ENCODE measurements at regions not wholly inside any gene's neighbourhood (a gene's known extent, or its start where the extent isn't known, plus 50 kb on each side); places are given as distances from the start of the nearest gene placed in this dataset.

GRCh38 chr5:160935776-160936175 lies 83.8 kb upstream of the ATP10B start (continued):
- TF ChIP-seq BCLAF1 (IDR thresholded peaks at IDR 0.05) = no peak
- TF ChIP-seq ASH2L (IDR thresholded peaks at IDR 0.05; ENCODE audit: borderline replicate concordance, low read depth) = no peak

GRCh38 chr5:160931283-160931682 lies 79.3 kb upstream of the ATP10B start:
- ChIA-PET RAD21 (ENCODE audit: unreplicated experiment) (no interaction called here), POLR2A (no interaction called here), CTCF (no interaction called here), SMC1A (ENCODE audit: uncharacterized antibody, unreplicated experiment) (no interaction called here)
- DNase-seq (ENCODE audit: low read depth, low spot score) = no peak
- intact Hi-C loops (cut with micrococcal nuclease; ENCODE audit: unreplicated experiment) = no loop called here
- Histone ChIP-seq H3K4me2 (ENCODE audit: control insufficient read depth, insufficient read depth) (no peak overlapping the region), H3K27me3 (replicated peaks in 1 of 2; ENCODE audit: control insufficient read depth in 2 of 2, insufficient read depth in 2 of 2, low read length in 1 of 2) (no peaks in the 10 kb centered on the region), H3K36me3 (ENCODE audit: control insufficient read depth in 2 of 2, insufficient read depth in 2 of 2, low read length in 1 of 2) (no peaks in the 10 kb centered on the region), H3K4me3 (no peak overlapping the region), H2AFZ (ENCODE audit: control insufficient read depth, low read depth, low read length) (no peak overlapping the region), H3K4me1 (ENCODE audit: control insufficient read depth, insufficient read depth, low read length) (no peaks in the 10 kb centered on the region), H3K9me3 (replicated peaks; ENCODE audit: control insufficient read depth, insufficient read depth, low read length) (no peaks in the 10 kb centered on the region), H3K27ac (ENCODE audit: control insufficient read depth, insufficient read depth) (no peak overlapping the region), H3K9ac (ENCODE audit: control insufficient read depth, insufficient read depth, low read length) (no peak overlapping the region), H3K79me2 (ENCODE audit: control insufficient read depth, insufficient read depth, low read length) (no peaks in the 10 kb centered on the region), H4K20me1 (ENCODE audit: control insufficient read depth, insufficient read depth) (no peaks in the 10 kb centered on the region)
- no peak for ATAC-seq
- TF ChIP-seq HDAC2 (IDR thresholded peaks at IDR 0.05) = no peak
- TF ChIP-seq BHLHE40 (IDR thresholded peaks at IDR 0.05; ENCODE audit: borderline replicate concordance in 1 of 2, low read depth in 2 of 2, low read length in 1 of 2) = no peak
- no peak for TF ChIP-seq EED (IDR thresholded peaks at IDR 0.05; ENCODE audit: low read depth)
- FAIRE-seq = no peak
- BruUV-seq (replicated peaks) = no TSS peak
- 0% methylated on average over 2 of the region's 2 CpGs for WGBS (ENCODE audit: insufficient coverage, insufficient replicate concordance, low lambda C conversion rate, missing lambda C conversion rate)
- in situ Hi-C loops (cut with MboI) = no loop called here

Data from GM12878 (cell line).